ENCODE measurements at regions not wholly inside any gene's neighbourhood (a gene's known extent, or its start where the extent isn't known, plus 50 kb on each side); places are given as distances from the start of the nearest gene placed in this dataset.

DNA sequence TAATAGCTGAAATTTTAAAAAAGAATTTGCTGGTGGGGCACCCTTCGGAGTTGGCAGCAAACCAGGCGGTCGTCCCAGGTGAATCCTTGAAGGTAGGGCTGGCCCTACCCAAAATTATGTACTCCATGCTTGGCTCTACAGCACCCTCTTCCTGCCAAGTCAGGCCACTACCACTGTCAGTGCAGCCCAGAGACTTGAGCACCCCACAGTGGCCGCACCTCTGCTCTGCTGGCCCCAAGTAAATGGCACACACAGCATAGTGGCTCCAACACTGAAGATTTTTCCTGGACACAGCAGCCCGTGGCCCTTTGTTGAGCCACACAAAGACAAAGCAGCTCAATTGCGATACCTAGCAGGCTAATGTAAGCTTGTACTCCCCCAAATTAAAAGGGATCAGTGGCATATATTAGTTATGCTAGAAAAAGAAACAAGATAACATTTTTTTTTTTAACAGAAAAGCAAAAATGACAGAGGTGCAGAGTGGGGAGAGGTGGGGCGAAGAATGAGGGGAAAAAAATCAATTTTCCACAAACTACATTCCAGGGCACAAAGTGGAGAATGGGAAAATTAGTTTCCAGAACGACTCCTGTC lies 250.5 kb downstream of the UACA start (continued):
- no peak for TF ChIP-seq RXRA (IDR thresholded peaks at IDR 0.05; ENCODE audit: insufficient read depth, low read depth, low read length)
- TF ChIP-seq JUN (IDR thresholded peaks at IDR 0.05; ENCODE audit: low read depth, low read length), result no peak
- no peak for TF ChIP-seq EZH2 (IDR thresholded peaks at IDR 0.05; ENCODE audit: low read depth, low read length, severe bottlenecking)
- no peak for TF ChIP-seq MAFK (IDR thresholded peaks at IDR 0.05; ENCODE audit: low read depth, low read length)
- TF ChIP-seq RAD21 (IDR thresholded peaks at IDR 0.05 in 1 of 2, conservative IDR thresholded peaks at IDR 0.05 in 1 of 2; ENCODE audit: low read depth in 2 of 2, low read length in 2 of 2), result peak; percentile 91 to 96
- TF ChIP-seq RNF2 (IDR thresholded peaks at IDR 0.05; ENCODE audit: borderline replicate concordance, low read depth, low read length, missing control alignments, poor library complexity, severe bottlenecking), result no peak
- TF ChIP-seq YY1 (IDR thresholded peaks at IDR 0.05; ENCODE audit: low read depth, low read length), result peak; percentile 64; the same call in 1 of the 2 replicates
- no peak for TF ChIP-seq CHD2 (IDR thresholded peaks at IDR 0.05; ENCODE audit: low read length)
- TF ChIP-seq KDM4A (IDR thresholded peaks at IDR 0.05; ENCODE audit: low read depth, low read length, severe bottlenecking), result no peak
- TF ChIP-seq HDAC2 (IDR thresholded peaks at IDR 0.05; ENCODE audit: borderline replicate concordance in 1 of 2, low read depth in 2 of 2, low read length in 2 of 2), result 0 out of 4 replicates have a peak, but pooled peaks of 1 of the 2 experiments have one; percentile 27
- no peak for TF ChIP-seq POU5F1 (IDR thresholded peaks at IDR 0.05; ENCODE audit: low read depth, low read length)
- TF ChIP-seq BCL11A (IDR thresholded peaks at IDR 0.05; ENCODE audit: low read depth in 2 of 2, low read length in 2 of 2), result no peak
- no peak for TF ChIP-seq ZNF274 (IDR thresholded peaks at IDR 0.05; ENCODE audit: borderline replicate concordance, extremely low read depth, low read length)
- no peak for TF ChIP-seq TEAD4 (IDR thresholded peaks at IDR 0.05; ENCODE audit: low read depth, low read length)
- TF ChIP-seq SP2 (IDR thresholded peaks at IDR 0.05; ENCODE audit: low read length), result no peak
- no peak for TF ChIP-seq RFX5 (IDR thresholded peaks at IDR 0.05; ENCODE audit: borderline replicate concordance, low read depth, low read length)
- no peak for TF ChIP-seq PHF8 (conservative IDR thresholded peaks at IDR 0.05; ENCODE audit: low read depth, low read length)
- no peak for TF ChIP-seq TAF7 (optimal IDR thresholded peaks at IDR 0.05; ENCODE audit: borderline replicate concordance, low read depth, low read length)

Measured in H1 (cell line).